Panc1 (cell line): ENCODE measurements at regions not wholly inside any gene's neighbourhood (a gene's known extent, or its start where the extent isn't known, plus 50 kb on each side); places are given as distances from the start of the nearest gene placed in this dataset.

ENCODE experiments used
- CTCF ChIP-seq: fragments of 450-650 bp; IDR thresholded peaks from 2 replicates; pipeline ENCODE4 v1.5.1; 2017; ENCODE audit warnings: mild to moderate bottlenecking
- POLR2AphosphoS5 ChIP-seq: IDR thresholded peaks from 2 replicates; pipeline ENCODE4 v1.6.1; 2012; ENCODE audit warnings: mild to moderate bottlenecking, low read depth, low read length, moderate library complexity
- REST ChIP-seq, 2 experiments: IDR thresholded peaks; 2 replicates each; pipeline ENCODE4 v1.6.1; 2011 to 2012; ENCODE audit warnings: low read depth in 2 of 2, control low read depth in 1 of 2, low read length in 1 of 2, mild to moderate bottlenecking in 1 of 2, moderate library complexity in 1 of 2; ENCODE audit not compliant: insufficient read depth in 1 of 2
- SIN3A ChIP-seq: IDR thresholded peaks from 2 replicates; pipeline ENCODE4 v1.6.1; 2012; ENCODE audit warnings: low read depth, mild to moderate bottlenecking, low read length, moderate library complexity, borderline replicate concordance; ENCODE audit not compliant: insufficient read depth
- TCF7L2 ChIP-seq: IDR thresholded peaks from 2 replicates; pipeline ENCODE4 v1.6.1; 2011; ENCODE audit warnings: mild to moderate bottlenecking, low read depth, low read length, inconsistent platforms

- TF ChIP-seq POLR2AphosphoS5: no peak
- TF ChIP-seq CTCF: no peak
- TF ChIP-seq REST (IDR thresholded peaks at IDR 0.05; ENCODE audit: insufficient read depth in 1 of 2, low read depth in 2 of 2, low read length in 1 of 2): no peak
- no peak for TF ChIP-seq TCF7L2
- no peak for TF ChIP-seq SIN3A
These were observed 339.1 kb upstream of the NPVF start for GRCh38 chr7:25567430-25567829.
